H9 (cell line): ENCODE measurements at regions not wholly inside any gene's neighbourhood (a gene's known extent, or its start where the extent isn't known, plus 50 kb on each side); places are given as distances from the start of the nearest gene placed in this dataset.

Experiments
- DNase-seq: peaks from one replicate; pipeline ENCODE4 v3.0.0-alpha.2; 2017
- H2AFZ ChIP-seq: one replicate; pipeline ENCODE4 v1.6.1; 2013; ENCODE audit warnings: mild to moderate bottlenecking, low read length, control low read depth, moderate library complexity
- H2AK5ac ChIP-seq: 2 replicates; pipeline ENCODE4 v1.6.1; 2013; ENCODE audit warnings: low read length, control low read depth, mixed read lengths; ENCODE audit not compliant: insufficient read length
- H2BK120ac ChIP-seq: one replicate; pipeline ENCODE4 v1.6.1; 2013; ENCODE audit warnings: low read depth, mild to moderate bottlenecking, low read length, control low read depth, inconsistent platforms; ENCODE audit not compliant: poor library complexity, severe bottlenecking
- H2BK12ac ChIP-seq: 2 replicates; pipeline ENCODE4 v1.6.1; 2013; ENCODE audit warnings: low read length, control low read depth, mixed read lengths, low read depth; ENCODE audit not compliant: insufficient read length
- H2BK15ac ChIP-seq: 2 replicates; pipeline ENCODE4 v1.6.1; 2013; ENCODE audit warnings: low read depth, low read length, control low read depth
- H2BK20ac ChIP-seq: one replicate; pipeline ENCODE4 v1.6.1; 2013; ENCODE audit warnings: low read depth, mild to moderate bottlenecking, low read length, control low read depth, inconsistent platforms; ENCODE audit not compliant: poor library complexity, severe bottlenecking
- H2BK5ac ChIP-seq: 2 replicates; pipeline ENCODE4 v1.6.1; 2013; ENCODE audit warnings: low read length, control low read depth, mixed read lengths; ENCODE audit not compliant: insufficient read length
- H3K14ac ChIP-seq: 2 replicates; pipeline ENCODE4 v1.6.1; 2013; ENCODE audit warnings: low read length, control low read depth; ENCODE audit not compliant: insufficient read depth
- H3K18ac ChIP-seq: 2 replicates; pipeline ENCODE4 v1.6.1; 2013; ENCODE audit warnings: low read depth, mild to moderate bottlenecking, mixed read lengths, low read length, control low read depth; ENCODE audit not compliant: insufficient read length
- H3K23ac ChIP-seq: 2 replicates; pipeline ENCODE4 v1.6.1; 2013; ENCODE audit warnings: low read length, control low read depth, mixed read lengths, low read depth; ENCODE audit not compliant: insufficient read length
- H3K23me2 ChIP-seq: 2 replicates; pipeline ENCODE4 v1.6.1; 2013; ENCODE audit warnings: low read depth, mild to moderate bottlenecking, mixed read lengths, low read length, control low read depth; ENCODE audit not compliant: insufficient read length, poor library complexity, severe bottlenecking
- H3K27ac ChIP-seq: 2 replicates; pipeline ENCODE4 v1.5.1; 2013; ENCODE audit warnings: low read length, control low read depth, mixed read lengths, low read depth; ENCODE audit not compliant: insufficient read length
- H3K27me3 ChIP-seq: 2 replicates; pipeline ENCODE4 v1.6.1; 2013; ENCODE audit warnings: low read length, control low read depth, inconsistent platforms; ENCODE audit not compliant: insufficient read depth
- H3K4ac ChIP-seq: 2 replicates; pipeline ENCODE4 v1.6.1; 2013; ENCODE audit warnings: low read depth, mild to moderate bottlenecking, control low read depth, inconsistent platforms, low read length, moderate library complexity
- H3K4me1 ChIP-seq: 2 replicates; pipeline ENCODE4 v1.6.1; 2013; ENCODE audit warnings: low read length, control low read depth, inconsistent platforms; ENCODE audit not compliant: insufficient read depth
- H3K4me2 ChIP-seq: 2 replicates; pipeline ENCODE4 v1.6.1; 2013; ENCODE audit warnings: low read length, control low read depth, mixed read lengths; ENCODE audit not compliant: insufficient read length, insufficient read depth
- H3K56ac ChIP-seq: 2 replicates; pipeline ENCODE4 v1.6.1; 2013; ENCODE audit warnings: low read depth, mild to moderate bottlenecking, mixed read lengths, low read length, control low read depth; ENCODE audit not compliant: insufficient read length
- H3K79me1 ChIP-seq: 2 replicates; pipeline ENCODE4 v1.6.1; 2013; ENCODE audit warnings: low read depth, mild to moderate bottlenecking, moderate library complexity, low read length, control low read depth, inconsistent platforms; ENCODE audit not compliant: insufficient read depth, poor library complexity, severe bottlenecking
- H3K79me2 ChIP-seq: 2 replicates; pipeline ENCODE4 v1.6.1; 2013; ENCODE audit warnings: low read length, control low read depth, inconsistent platforms; ENCODE audit not compliant: insufficient read depth
- H3K9ac ChIP-seq: 2 replicates; pipeline ENCODE4 v1.6.1; 2013; ENCODE audit warnings: low read length, control low read depth, mixed read lengths; ENCODE audit not compliant: insufficient read length; ENCODE audit errors: extremely low read depth
- H3K9me3 ChIP-seq: one replicate; pipeline ENCODE4 v1.6.1; 2013; ENCODE audit warnings: low read depth, low read length, inconsistent platforms; ENCODE audit not compliant: control insufficient read depth
- H3T11ph ChIP-seq: one replicate; pipeline ENCODE4 v1.6.1; 2013; ENCODE audit warnings: mild to moderate bottlenecking, low read length, control low read depth, inconsistent platforms
- H4K20me1 ChIP-seq: one replicate; pipeline ENCODE4 v1.6.1; 2013; ENCODE audit not compliant: control insufficient read depth, insufficient read length, insufficient read depth
- H4K5ac ChIP-seq: 2 replicates; pipeline ENCODE4 v1.6.1; 2013; ENCODE audit warnings: low read depth, mild to moderate bottlenecking, mixed read lengths, low read length, control low read depth; ENCODE audit not compliant: insufficient read length
- H4K8ac ChIP-seq: replicated peaks from 2 replicates; pipeline ENCODE4 v1.6.1; 2013; ENCODE audit warnings: low read length, control low read depth, mixed read lengths, low read depth; ENCODE audit not compliant: insufficient read length
- H4K91ac ChIP-seq: 2 replicates; pipeline ENCODE4 v1.6.1; 2013; ENCODE audit warnings: low read depth, mild to moderate bottlenecking, moderate library complexity, mixed read lengths, low read length, control low read depth; ENCODE audit not compliant: insufficient read length
- H3K27ac Mint-ChIP-seq, 3 experiments: 2 replicates in 2 of 3; 3 replicates in 1 of 3; pipeline ENCODE4 v1.8.0; 2020 to 2021; ENCODE audit warnings: mixed read lengths in 3 of 3, mild to moderate bottlenecking in 1 of 3, moderate library complexity in 1 of 3
- H3K27me3 Mint-ChIP-seq: 2 replicates; pipeline ENCODE4 v1.8.0; 2021; ENCODE audit warnings: low read depth, mild to moderate bottlenecking, moderate library complexity, mixed read lengths
- H3K36me3 Mint-ChIP-seq, 3 experiments: 2 replicates in 2 of 3; 3 replicates in 1 of 3; pipeline ENCODE4 v1.8.0; 2020 to 2021; ENCODE audit warnings: low read depth in 3 of 3, mixed read lengths in 3 of 3; ENCODE audit not compliant: insufficient read depth in 1 of 3
- H3K4me1 Mint-ChIP-seq, 2 experiments: 2 replicates each; pipeline ENCODE4 v1.8.0; 2020; ENCODE audit warnings: mixed read lengths in 2 of 2
- H3K4me3 Mint-ChIP-seq, 2 experiments: 2 replicates in 1 of 2; 3 replicates in 1 of 2; pipeline ENCODE4 v1.8.0; 2020 to 2021; ENCODE audit warnings: mild to moderate bottlenecking in 2 of 2, mixed read lengths in 2 of 2, moderate library complexity in 1 of 2
- H3K9me3 Mint-ChIP-seq, 2 experiments: 2 replicates in 1 of 2; 3 replicates in 1 of 2; pipeline ENCODE4 v1.8.0; 2020; ENCODE audit warnings: mild to moderate bottlenecking in 2 of 2, mixed read lengths in 2 of 2, moderate library complexity in 1 of 2
- WGBS: extraction: QIAGEN DNeasy Blood & Tissue Kit; methylation state at CpG from one replicate; pipeline ENCODE4 v1.1.7; 2013; ENCODE audit warnings: missing lambda C conversion rate, low lambda C conversion rate, mixed read lengths; ENCODE audit not compliant: insufficient read length; ENCODE audit errors: extremely low coverage; 5-methylcytosine and 5-hydroxymethylcytosine counted together
- TF ChIP-seq, protein P1 (sequence below): fragments of 200-600 bp; sonication (generic); conservative IDR thresholded peaks from 3 replicates; pipeline ENCODE4 v1.8.0; 2021; ENCODE audit warnings: antibody characterized with exemption, mild to moderate bottlenecking

DNA sequence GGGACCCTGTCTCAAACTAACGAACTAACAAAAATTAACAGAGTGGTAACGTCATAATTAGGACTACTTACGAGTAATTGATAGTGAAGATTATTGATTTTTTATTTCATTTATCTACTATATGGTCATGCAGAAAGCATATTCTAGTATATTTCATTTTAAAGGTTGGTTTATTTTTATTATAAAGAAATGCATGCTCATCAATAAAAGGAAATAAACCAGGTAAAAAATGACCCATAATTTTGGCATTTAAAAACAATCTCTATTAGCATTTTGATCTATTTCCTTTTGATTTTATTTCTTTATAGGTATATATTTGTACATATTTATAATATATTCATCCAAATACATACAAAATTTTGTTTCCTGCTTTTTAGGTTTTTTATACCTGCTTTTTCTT is 401.4 kb upstream of the ID4 start:
- no peak overlapping the region for H3K4me3 Mint-ChIP-seq
- Histone ChIP-seq H4K5ac (no peak overlapping the region), H2AFZ (no peak overlapping the region), H4K91ac (no peak overlapping the region), H3K56ac (no peak overlapping the region), H2BK15ac (no peak overlapping the region), H2BK120ac (no peak overlapping the region), H3K4me2 (no peak overlapping the region), H3K23ac (no peak overlapping the region), H3T11ph (no peak overlapping the region), H3K18ac (no peak overlapping the region), H2AK5ac (no peak overlapping the region), H3K23me2 (no peaks in the 10 kb centered on the region), H4K20me1 (no peaks in the 10 kb centered on the region), H3K27ac (no peak overlapping the region), H4K8ac (no peak overlapping the region), H2BK20ac (no peak overlapping the region), H3K79me2 (no peaks in the 10 kb centered on the region), H3K14ac (no peak overlapping the region), H3K79me1 (no peaks in the 10 kb centered on the region), H3K9ac (no peak overlapping the region), H3K4me1 (no peaks in the 10 kb centered on the region; the same call in 1 of the 2 replicates), H3K9me3 (no peaks in the 10 kb centered on the region), H3K27me3 (no peaks in the 10 kb centered on the region), H2BK12ac (no peak overlapping the region), H2BK5ac (no peak overlapping the region), H3K4ac (no peak overlapping the region)
- H3K27me3 Mint-ChIP-seq: no peaks in the 10 kb centered on the region
- no peaks in the 10 kb centered on the region for H3K9me3 Mint-ChIP-seq
- no CpG with 5 or more reads among the region's 3 CpGs for WGBS
- no peak overlapping the region for H3K27ac Mint-ChIP-seq
- TF ChIP-seq, protein P1, sequence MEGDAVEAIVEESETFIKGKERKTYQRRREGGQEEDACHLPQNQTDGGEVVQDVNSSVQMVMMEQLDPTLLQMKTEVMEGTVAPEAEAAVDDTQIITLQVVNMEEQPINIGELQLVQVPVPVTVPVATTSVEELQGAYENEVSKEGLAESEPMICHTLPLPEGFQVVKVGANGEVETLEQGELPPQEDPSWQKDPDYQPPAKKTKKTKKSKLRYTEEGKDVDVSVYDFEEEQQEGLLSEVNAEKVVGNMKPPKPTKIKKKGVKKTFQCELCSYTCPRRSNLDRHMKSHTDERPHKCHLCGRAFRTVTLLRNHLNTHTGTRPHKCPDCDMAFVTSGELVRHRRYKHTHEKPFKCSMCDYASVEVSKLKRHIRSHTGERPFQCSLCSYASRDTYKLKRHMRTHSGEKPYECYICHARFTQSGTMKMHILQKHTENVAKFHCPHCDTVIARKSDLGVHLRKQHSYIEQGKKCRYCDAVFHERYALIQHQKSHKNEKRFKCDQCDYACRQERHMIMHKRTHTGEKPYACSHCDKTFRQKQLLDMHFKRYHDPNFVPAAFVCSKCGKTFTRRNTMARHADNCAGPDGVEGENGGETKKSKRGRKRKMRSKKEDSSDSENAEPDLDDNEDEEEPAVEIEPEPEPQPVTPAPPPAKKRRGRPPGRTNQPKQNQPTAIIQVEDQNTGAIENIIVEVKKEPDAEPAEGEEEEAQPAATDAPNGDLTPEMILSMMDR: no peak
- peaks cover 6 to 7% of the 10 kb centered on the region in 2 experiments; a peak in 2 of 4 replicates for H3K4me1 Mint-ChIP-seq
- no peaks in the 10 kb centered on the region for H3K36me3 Mint-ChIP-seq
- no peak for DNase-seq
